Naive thymus-derived CD4-positive, alpha-beta T cell (primary cell): ENCODE measurements at regions not wholly inside any gene's neighbourhood (a gene's known extent, or its start where the extent isn't known, plus 50 kb on each side); places are given as distances from the start of the nearest gene placed in this dataset.
A peak's percentile ranks its signal among the peaks of the same experiment; 100 is the strongest.
"Not testable (repeated sequence)": the region's sequence is repeated elsewhere in the genome, so short reads cannot be mapped to it uniquely, and the experiment has no call there.

ENCODE experiments used
- ATAC-seq: fragments of 150-1000 bp; cut with Tn5 transposase; 2 replicates; pipeline ENCODE4 v1.10.0; 2021; ENCODE audit warnings: mild to moderate bottlenecking, moderate library complexity
- CTCF ChIA-PET: fragments of 350-600 bp; sonication (Branson Sonifier 250); formaldehyde crosslinking; loops from one replicate; lab custom pipeline; 2021; ENCODE audit warnings: antibody characterized with exemption; lab: Charles Lee
- POLR2A ChIA-PET: fragments of 350-600 bp; sonication (Branson Sonifier 250); formaldehyde crosslinking; loops from one replicate; lab custom pipeline; 2021; ENCODE audit warnings: antibody characterized with exemption, inconsistent platforms; lab: Charles Lee
- DNase-seq, 9 donors: peaks; one replicate each; pipeline versions ENCODE4 v3.0.0 to v3.0.0-alpha.2; 2020 to 2022; ENCODE audit warnings: mixed read lengths in 1 of 9
- H3K27ac ChIP-seq: one replicate; pipeline ENCODE4 v1.7.0; 2013; ENCODE audit warnings: mild to moderate bottlenecking, low read depth, low read length, moderate library complexity
- H3K27me3 ChIP-seq, 2 donors: one replicate each; pipeline ENCODE4 v1.7.0; 2013; ENCODE audit warnings: low read length in 2 of 2, mild to moderate bottlenecking in 2 of 2, moderate library complexity in 2 of 2; ENCODE audit not compliant: control insufficient read depth in 2 of 2, insufficient read depth in 2 of 2
- H3K36me3 ChIP-seq, 3 experiments: 1 replicate in 2 of 3; 2 replicates in 1 of 3; pipeline ENCODE4 v1.7.0; 2013; ENCODE audit warnings: low read length in 3 of 3, mild to moderate bottlenecking in 3 of 3, moderate library complexity in 1 of 3; ENCODE audit not compliant: insufficient read depth in 3 of 3, control insufficient read depth in 2 of 3
- H3K4me1 ChIP-seq, 2 donors: one replicate each; pipeline ENCODE4 v1.7.0; 2013; ENCODE audit warnings: low read length in 2 of 2, mild to moderate bottlenecking in 2 of 2, moderate library complexity in 1 of 2; ENCODE audit not compliant: control insufficient read depth in 2 of 2, insufficient read depth in 2 of 2
- H3K4me3 ChIP-seq: 2 replicates; pipeline ENCODE4 v1.7.0; 2013; ENCODE audit warnings: mild to moderate bottlenecking, low read length
- H3K9me3 ChIP-seq, 3 experiments: 1 replicate in 2 of 3; 2 replicates in 1 of 3; pipeline ENCODE4 v1.7.0; 2013; ENCODE audit warnings: low read length in 3 of 3; ENCODE audit not compliant: control insufficient read depth in 2 of 3
- H3K27ac Mint-ChIP-seq, 9 donors: one replicate each; pipeline ENCODE4 v1.8.0; 2020 to 2022; ENCODE audit warnings: mixed read lengths in 9 of 9, mild to moderate bottlenecking in 8 of 9, moderate library complexity in 5 of 9, inconsistent platforms in 2 of 9
- H3K27me3 Mint-ChIP-seq, 5 donors: one replicate each; pipeline ENCODE4 v1.8.0; 2021 to 2022; ENCODE audit warnings: mixed read lengths in 5 of 5, mild to moderate bottlenecking in 1 of 5
- H3K36me3 Mint-ChIP-seq, 5 donors: one replicate each; pipeline ENCODE4 v1.8.0; 2020 to 2022; ENCODE audit warnings: mixed read lengths in 5 of 5, mild to moderate bottlenecking in 3 of 5, inconsistent platforms in 1 of 5
- H3K4me1 Mint-ChIP-seq, 7 donors: one replicate each; pipeline ENCODE4 v1.8.0; 2020 to 2022; ENCODE audit warnings: mixed read lengths in 7 of 7, mild to moderate bottlenecking in 3 of 7, inconsistent platforms in 1 of 7
- H3K4me3 Mint-ChIP-seq, 10 donors: one replicate each; pipeline ENCODE4 v1.8.0; 2020 to 2022; ENCODE audit warnings: mild to moderate bottlenecking in 10 of 10, mixed read lengths in 10 of 10, moderate library complexity in 6 of 10, inconsistent platforms in 2 of 10
- H3K9me3 Mint-ChIP-seq, 11 donors: one replicate each; pipeline ENCODE4 v1.8.0; 2020 to 2022; ENCODE audit warnings: mixed read lengths in 11 of 11, mild to moderate bottlenecking in 4 of 11, inconsistent platforms in 1 of 11, moderate library complexity in 1 of 11
- intact Hi-C, 2 donors: fragments of 100-400 bp; cut with micrococcal nuclease; formaldehyde crosslinking; loops; one replicate each; pipeline ENCODE4 v1.15.1; 2023

DNA sequence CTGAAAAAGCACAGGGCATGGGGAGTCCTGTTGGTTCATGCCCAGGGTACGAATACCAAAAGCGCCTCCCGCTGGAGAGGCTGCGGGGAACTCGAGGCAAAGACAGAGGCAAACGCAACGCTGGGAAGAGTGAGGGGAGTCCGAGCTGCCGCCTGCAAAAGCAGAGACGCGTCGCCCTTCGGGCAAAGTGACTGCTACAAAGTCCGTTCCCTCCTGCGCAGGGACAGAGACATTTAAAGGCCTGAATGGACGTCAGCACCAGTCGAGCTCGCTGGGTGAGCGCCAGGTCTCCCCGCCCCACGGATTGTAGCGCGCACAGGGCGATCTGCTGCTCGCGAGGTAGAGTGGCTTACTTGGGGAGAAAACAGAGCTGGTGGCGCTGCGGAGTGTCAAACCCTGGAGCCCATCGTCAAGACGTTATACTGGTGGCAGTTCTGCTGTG, 732.8 kb downstream of the ZWINT start:
- Mint-ChIP-seq H3K36me3 (peaks cover 0 to 9% (median 0%) of the 10 kb centered on the region in 5 donors), H3K4me3 (no peak overlapping the region), H3K27ac (no peak overlapping the region), H3K27me3 (peaks cover 17 to 45% (median 24%) of the 10 kb centered on the region in 5 donors), H3K4me1 (peaks cover 0 to 9% (median 0%) of the 10 kb centered on the region in 7 donors), H3K9me3 (peaks cover 0 to 24% (median 8%) of the 10 kb centered on the region in 11 donors)
- no peak for DNase-seq
- no peaks in the 10 kb centered on the region for H3K27me3 ChIP-seq
- intact Hi-C loops = no loop called here
- H3K27ac ChIP-seq = no peak overlapping the region
- no peaks in the 10 kb centered on the region for H3K4me1 ChIP-seq
- H3K9me3 ChIP-seq = no peaks in the 10 kb centered on the region
- no peaks in the 10 kb centered on the region for H3K36me3 ChIP-seq
- CTCF ChIA-PET = no interaction called here
- no peak for ATAC-seq
- no peak overlapping the region for H3K4me3 ChIP-seq
- POLR2A ChIA-PET = no interaction called here

DNA sequence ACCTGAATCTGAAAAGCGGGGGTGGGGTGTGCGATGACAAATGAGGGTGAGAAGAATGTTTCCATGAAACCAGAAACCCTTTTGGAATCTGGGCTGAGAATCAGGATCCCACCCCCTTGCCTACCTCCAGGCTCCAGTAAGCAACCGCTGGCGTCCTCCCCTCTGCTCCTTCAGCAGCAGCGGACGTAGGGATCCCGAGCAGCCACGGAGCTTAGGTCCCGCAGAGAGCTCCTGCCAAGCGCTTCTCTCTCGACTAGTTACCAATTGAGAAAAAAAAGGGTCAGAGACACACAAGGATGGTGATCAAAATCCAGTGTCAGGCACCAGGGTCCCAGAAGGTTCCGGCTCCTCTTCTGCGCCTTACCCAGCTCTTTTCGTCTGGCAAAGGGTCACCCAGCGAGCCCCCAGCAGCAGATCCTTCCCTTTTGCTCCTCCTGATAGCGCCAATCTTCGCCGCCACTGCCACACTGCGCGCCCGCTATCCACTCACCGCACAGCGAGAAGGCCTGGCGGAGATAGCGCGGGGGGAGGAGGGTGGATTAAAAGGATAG, 733.5 kb downstream of the ZWINT start:
- H3K36me3 ChIP-seq = no peaks in the 10 kb centered on the region
- no peaks in the 10 kb centered on the region for H3K27me3 ChIP-seq
- Mint-ChIP-seq H3K4me1 (peaks cover 0 to 9% (median 0%) of the 10 kb centered on the region in 7 donors), H3K9me3 (peaks cover 0 to 22% (median 9%) of the 10 kb centered on the region in 11 donors), H3K27ac (no peak overlapping the region), H3K36me3 (peaks cover 0 to 3% (median 0%) of the 10 kb centered on the region in 5 donors), H3K4me3 (no peak overlapping the region), H3K27me3 (peaks cover 17 to 38% (median 24%) of the 10 kb centered on the region in 5 donors)
- H3K27ac ChIP-seq = no peak overlapping the region
- no peaks in the 10 kb centered on the region for H3K4me1 ChIP-seq
- CTCF ChIA-PET = no interaction called here
- ATAC-seq = no peak
- POLR2A ChIA-PET = no interaction called here
- no peaks in the 10 kb centered on the region for H3K9me3 ChIP-seq
- intact Hi-C loops = no loop called here
- DNase-seq = no peak
- no peak overlapping the region for H3K4me3 ChIP-seq

DNA sequence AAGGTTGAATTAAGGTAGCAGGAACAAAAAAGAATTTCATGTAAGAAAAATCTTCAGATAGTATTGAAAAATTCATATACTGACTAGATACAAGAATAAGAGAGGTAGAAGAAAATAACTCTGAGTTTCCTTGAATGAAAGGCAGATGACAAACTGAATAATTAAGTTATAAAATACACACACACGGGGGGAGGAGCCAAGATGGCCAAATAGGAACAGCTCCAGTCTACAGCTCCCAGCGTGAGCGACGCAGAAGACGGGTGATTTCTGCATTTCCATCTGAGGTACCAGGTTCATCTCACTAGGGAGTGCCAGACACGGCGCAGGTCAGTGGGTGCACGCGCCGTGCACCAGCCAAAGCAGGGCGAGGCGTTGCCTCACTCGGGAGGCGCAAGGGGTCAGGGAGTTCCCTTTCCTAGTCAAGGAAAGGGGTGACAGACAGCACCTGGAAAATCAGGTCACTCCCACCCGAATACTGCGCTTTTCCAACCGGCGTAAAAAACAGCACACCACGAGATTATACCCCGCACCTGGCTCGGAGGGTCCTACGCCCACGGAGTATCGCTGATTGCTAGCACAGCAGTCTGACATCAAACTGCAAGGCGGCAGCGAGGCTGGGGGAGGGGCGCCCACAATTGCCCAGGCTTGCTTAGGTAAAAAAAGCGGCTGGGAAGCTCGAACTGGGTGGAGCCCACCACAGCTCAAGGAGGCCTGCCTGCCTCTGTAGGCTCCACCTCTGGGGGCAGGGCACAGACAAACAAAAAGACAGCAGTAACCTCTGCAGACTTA, 759.2 kb downstream of the ZWINT start:
- POLR2A ChIA-PET = not testable (repeated sequence)

DNA sequence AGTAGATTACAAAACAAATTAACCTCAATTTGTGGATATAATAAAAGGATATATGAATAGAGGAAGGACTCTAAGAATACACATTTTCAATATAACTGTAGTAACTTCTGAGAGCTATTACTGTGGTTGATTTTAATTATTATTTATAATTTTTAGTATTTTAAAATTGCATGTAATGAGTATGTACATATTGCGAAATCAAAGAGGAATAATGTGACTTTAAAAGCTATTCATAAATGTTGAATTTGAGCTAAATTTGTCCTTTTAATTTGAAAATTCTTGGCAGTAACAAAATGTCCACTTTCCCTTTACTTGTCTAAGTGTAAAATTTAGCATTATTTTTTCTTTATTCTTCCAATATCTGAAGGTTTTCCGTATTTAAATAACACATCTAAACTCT, 750.6 kb upstream of the PCDH15 start:
- H3K9me3 Mint-ChIP-seq = peaks cover 0 to 17% (median 1%) of the 10 kb centered on the region in 11 donors
- no peak for DNase-seq
- CTCF ChIA-PET = no interaction called here
- intact Hi-C loops = no loop called here
- H3K9me3 ChIP-seq = no peaks in the 10 kb centered on the region
- POLR2A ChIA-PET = no interaction called here
- H3K36me3 Mint-ChIP-seq = no peaks in the 10 kb centered on the region
- no peak overlapping the region for H3K4me3 Mint-ChIP-seq
- no peak overlapping the region for H3K27ac Mint-ChIP-seq
- no peaks in the 10 kb centered on the region for H3K27me3 ChIP-seq
- no peaks in the 10 kb centered on the region for H3K4me1 Mint-ChIP-seq
- no peak overlapping the region for H3K4me3 ChIP-seq
- no peak overlapping the region for H3K27ac ChIP-seq
- no peaks in the 10 kb centered on the region for H3K36me3 ChIP-seq
- H3K4me1 ChIP-seq = no peaks in the 10 kb centered on the region
- no peak for ATAC-seq
- no peaks in the 10 kb centered on the region for H3K27me3 Mint-ChIP-seq

More for the DNA sequence above, 759.2 kb downstream of the ZWINT start:
- H3K4me3 Mint-ChIP-seq = peak overlapping the region in 1 of 10 donors; percentile 37
- H3K27ac Mint-ChIP-seq, H3K27ac ChIP-seq, H3K36me3 Mint-ChIP-seq, H3K36me3 ChIP-seq, H3K9me3 Mint-ChIP-seq, DNase-seq, intact Hi-C loops, H3K9me3 ChIP-seq, ATAC-seq, CTCF ChIA-PET, H3K4me3 ChIP-seq, H3K27me3 ChIP-seq, H3K4me1 Mint-ChIP-seq, H3K4me1 ChIP-seq, H3K27me3 Mint-ChIP-seq: not testable (repeated sequence)

DNA sequence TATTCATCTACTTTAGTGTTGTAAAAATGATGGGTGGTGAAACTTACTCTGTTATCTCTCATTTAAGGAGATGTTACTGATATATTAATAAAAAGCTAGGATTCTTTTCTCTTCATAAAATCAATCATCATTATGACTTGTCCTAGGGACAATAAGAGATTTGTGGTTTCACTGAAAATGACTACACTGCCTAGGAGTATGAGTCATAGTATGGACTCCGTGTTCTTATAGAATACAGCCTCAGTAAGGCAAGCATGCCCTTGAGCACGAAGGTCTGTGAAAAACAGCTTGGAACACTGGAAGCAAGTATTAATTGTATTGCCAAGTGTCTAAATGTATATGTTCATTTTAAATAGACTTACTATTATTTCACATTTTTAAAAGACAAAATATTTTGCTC, 749.2 kb upstream of the PCDH15 start:
- H3K36me3 Mint-ChIP-seq = no peaks in the 10 kb centered on the region

DNA sequence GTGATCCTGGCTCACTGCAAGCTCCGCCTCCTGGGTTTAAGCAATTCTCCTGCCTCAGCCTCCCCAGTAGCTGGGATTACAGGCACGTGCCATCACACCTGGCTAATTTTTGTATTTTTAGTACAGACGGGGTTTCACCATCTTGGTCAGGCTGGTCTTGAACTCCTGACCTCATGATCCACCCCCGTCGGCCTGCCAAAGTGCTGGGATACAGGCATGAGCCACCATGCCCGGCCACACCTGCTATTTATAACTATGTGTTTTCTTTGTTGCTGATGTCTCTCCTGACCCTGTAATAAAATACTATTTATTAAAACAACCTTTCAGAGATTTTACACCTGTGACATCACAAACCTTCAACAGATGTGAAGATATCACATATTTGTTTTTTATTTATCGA, 736.5 kb upstream of the PCDH15 start:
- intact Hi-C loops, H3K4me1 Mint-ChIP-seq, DNase-seq, H3K9me3 ChIP-seq, H3K4me3 Mint-ChIP-seq, H3K4me1 ChIP-seq, CTCF ChIA-PET, H3K27ac Mint-ChIP-seq, H3K27me3 ChIP-seq, ATAC-seq, H3K4me3 ChIP-seq, H3K36me3 Mint-ChIP-seq, POLR2A ChIA-PET, H3K27ac ChIP-seq, H3K27me3 Mint-ChIP-seq, H3K36me3 ChIP-seq: not testable (repeated sequence)
- peaks cover 0 to 15% (median 3%) of the 10 kb centered on the region in 11 donors for H3K9me3 Mint-ChIP-seq

More for the DNA sequence above, 749.2 kb upstream of the PCDH15 start:
- ATAC-seq = no peak
- no peak for DNase-seq
- no peak overlapping the region for H3K4me3 ChIP-seq
- no peak overlapping the region for H3K4me3 Mint-ChIP-seq
- no peaks in the 10 kb centered on the region for H3K9me3 ChIP-seq
- no peaks in the 10 kb centered on the region for H3K4me1 ChIP-seq
- H3K9me3 Mint-ChIP-seq = peaks cover 0 to 17% (median 1%) of the 10 kb centered on the region in 11 donors
- intact Hi-C loops = no loop called here
- H3K27me3 Mint-ChIP-seq = no peaks in the 10 kb centered on the region
- no peak overlapping the region for H3K27ac Mint-ChIP-seq
- CTCF ChIA-PET = no interaction called here
- H3K27ac ChIP-seq = no peak overlapping the region
- H3K36me3 ChIP-seq = no peaks in the 10 kb centered on the region
- no peaks in the 10 kb centered on the region for H3K27me3 ChIP-seq
- POLR2A ChIA-PET = no interaction called here
- H3K4me1 Mint-ChIP-seq = no peaks in the 10 kb centered on the region

DNA sequence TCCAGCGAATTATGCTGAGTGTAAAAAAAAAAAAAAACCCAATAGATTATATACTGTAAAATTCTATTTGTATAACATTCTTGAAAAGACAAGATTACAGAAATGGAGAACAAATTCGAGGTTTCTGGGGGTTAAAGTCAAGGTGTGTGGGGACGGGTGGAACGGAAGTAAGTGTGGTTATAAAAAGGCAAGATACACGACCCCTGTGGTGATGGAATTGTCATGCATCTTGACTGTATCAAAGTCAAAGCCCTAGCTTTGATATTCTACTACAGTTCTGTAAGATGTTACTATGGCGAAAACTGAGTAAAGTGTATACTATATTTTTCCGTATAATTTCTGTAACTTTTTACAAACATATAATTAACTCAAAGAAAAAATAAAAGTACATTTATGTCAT, 718.2 kb upstream of the PCDH15 start:
- H3K27me3 ChIP-seq = no peaks in the 10 kb centered on the region
- peaks cover 0 to 16% (median 4%) of the 10 kb centered on the region in 11 donors for H3K9me3 Mint-ChIP-seq
- no peaks in the 10 kb centered on the region for H3K4me1 Mint-ChIP-seq
- H3K9me3 ChIP-seq = no peaks in the 10 kb centered on the region
- no peaks in the 10 kb centered on the region for H3K36me3 ChIP-seq
- intact Hi-C loops = no loop called here
- no peak overlapping the region for H3K27ac ChIP-seq
- no peak overlapping the region for H3K4me3 Mint-ChIP-seq
- H3K27ac Mint-ChIP-seq = no peak overlapping the region
- peaks cover 0 to 4% (median 0%) of the 10 kb centered on the region in 5 donors for H3K36me3 Mint-ChIP-seq
- ChIA-PET POLR2A (no interaction called here), CTCF (no interaction called here)
- no peaks in the 10 kb centered on the region for H3K27me3 Mint-ChIP-seq
- no peak overlapping the region for H3K4me3 ChIP-seq
- H3K4me1 ChIP-seq = no peaks in the 10 kb centered on the region
- DNase-seq = no peak
- ATAC-seq = no peak
